HCT116 (cell line): ENCODE measurements at regions not wholly inside any gene's neighbourhood (a gene's known extent, or its start where the extent isn't known, plus 50 kb on each side); places are given as distances from the start of the nearest gene placed in this dataset.

ENCODE experiments used
- ATAC-seq: fragments of 200-7000 bp; cut with Tn5 transposase; 2 replicates; pipeline ENCODE4 v1.9.1; 2020; ENCODE audit warnings: mild to moderate bottlenecking, moderate library complexity
- BruUV-seq: library from RNA; stranded (reverse); fragments of 400-500 nt; replicated peaks from 2 replicates; lab custom pipeline; 2021; lab: Mats Ljungman, UMichigan
- CTCF ChIA-PET: fragments of 300-600 bp; sonication (Branson Sonifier 250); formaldehyde crosslinking; loops from one replicate; lab custom pipeline; 2021; ENCODE audit warnings: antibody characterized with exemption; lab: Charles Lee
- POLR2A ChIA-PET: fragments of 300-600, 350-600 bp; sonication (Branson Sonifier 250); formaldehyde crosslinking; loops from one replicate; lab custom pipeline; 2021; ENCODE audit warnings: antibody characterized with exemption; lab: Charles Lee
- RAD21 ChIA-PET, 2 experiments: fragments of 300-600 bp; sonication (Branson Sonifier 250); formaldehyde crosslinking; loops; one replicate each; lab custom pipeline; 2023; ENCODE audit warnings: low total read pairs in 2 of 2; ENCODE audit not compliant: uncharacterized antibody in 2 of 2, unreplicated experiment in 2 of 2, low non-redundant PET in 1 of 2; lab: Charles Lee
- DNase-seq: peaks from one replicate; pipeline ENCODE4 v3.0.0-alpha.2; 2010; ENCODE audit warnings: low read depth, low spot score
- H2AFZ ChIP-seq: fragments of 200-600 bp; shearing (Covaris generic), sonication (generic); 2 replicates; pipeline ENCODE4 v1.6.1; 2017; ENCODE audit warnings: low read depth, mixed run types, mixed read lengths, antibody characterized with exemption, low read length; ENCODE audit not compliant: poor library complexity, severe bottlenecking
- H3K27ac ChIP-seq: 2 replicates; pipeline ENCODE4 v1.5.1; 2012; ENCODE audit warnings: low read depth, low read length
- H3K27me3 ChIP-seq: fragments of 200-600 bp; sonication (generic); 2 replicates; pipeline ENCODE4 v1.6.1; 2016; ENCODE audit warnings: mixed run types, low read length, mixed read lengths; ENCODE audit not compliant: insufficient read depth
- H3K36me3 ChIP-seq, 2 experiments: fragments of 200-500 bp in 1 of 2; fragments of 200-600 bp in 1 of 2; sonication (Bioruptor generic) in 1 of 2; sonication (generic) in 1 of 2; 2 replicates each; pipeline versions ENCODE4 v1.5.1 to v1.6.1; 2014 to 2016; ENCODE audit warnings: low read length in 2 of 2, inconsistent platforms in 1 of 2, mixed read lengths in 1 of 2, mixed run types in 1 of 2; ENCODE audit not compliant: insufficient read depth in 2 of 2, control insufficient read depth in 1 of 2
- H3K4me1 ChIP-seq, 2 experiments: fragments of 200-600 bp in 1 of 2; sonication (generic) in 1 of 2; 2 replicates each; pipeline versions ENCODE4 v1.5.1 to v1.6.1; 2012 to 2017; ENCODE audit warnings: low read length in 2 of 2, inconsistent platforms in 1 of 2, mild to moderate bottlenecking in 1 of 2, mixed read lengths in 1 of 2, mixed run types in 1 of 2, moderate library complexity in 1 of 2; ENCODE audit not compliant: insufficient read depth in 2 of 2, control insufficient read depth in 1 of 2
- H3K4me2 ChIP-seq: fragments of 200-600 bp; sonication (generic); 2 replicates; pipeline ENCODE4 v1.6.1; 2017; ENCODE audit warnings: mixed run types, low read length, mixed read lengths
- H3K4me3 ChIP-seq, 2 experiments: fragments of 200-600 bp in 1 of 2; sonication (generic) in 1 of 2; replicated peaks in 1 of 2; 2 replicates each; pipeline ENCODE4 v1.5.1; 2011 to 2016; ENCODE audit warnings: low read length in 2 of 2, control low read depth in 1 of 2, low read depth in 1 of 2, mild to moderate bottlenecking in 1 of 2, mixed read lengths in 1 of 2, mixed run types in 1 of 2
- H3K79me2 ChIP-seq: fragments of 200-600 bp; sonication (generic); 2 replicates; pipeline ENCODE4 v1.6.1; 2017; ENCODE audit warnings: mild to moderate bottlenecking, mixed run types, low read length, moderate library complexity, mixed read lengths; ENCODE audit not compliant: insufficient read depth
- H3K9ac ChIP-seq: fragments of 200-600 bp; sonication (generic); 2 replicates; pipeline ENCODE4 v1.6.1; 2016; ENCODE audit warnings: low read length, mixed read lengths
- H3K9me2 ChIP-seq: fragments of 200-600 bp; sonication (generic), shearing (Covaris generic); 2 replicates; pipeline ENCODE4 v1.6.1; 2017; ENCODE audit warnings: mixed run types, mild to moderate bottlenecking, moderate library complexity; ENCODE audit not compliant: insufficient read depth
- H3K9me3 ChIP-seq, 2 experiments: fragments of 200-500 bp in 1 of 2; fragments of 200-600 bp in 1 of 2; sonication (Bioruptor generic) in 1 of 2; sonication (generic) in 1 of 2; 2 replicates each; pipeline ENCODE4 v1.6.1; 2014 to 2017; ENCODE audit warnings: low read length in 2 of 2, mixed read lengths in 2 of 2, inconsistent platforms in 1 of 2, low read depth in 1 of 2, mild to moderate bottlenecking in 1 of 2, mixed run types in 1 of 2, moderate library complexity in 1 of 2; ENCODE audit not compliant: control insufficient read depth in 1 of 2, insufficient read depth in 1 of 2
- H4K20me1 ChIP-seq: fragments of 200-600 bp; sonication (generic), shearing (Covaris generic); 2 replicates; pipeline ENCODE4 v1.6.1; 2017; ENCODE audit warnings: mixed run types, mild to moderate bottlenecking, moderate library complexity; ENCODE audit not compliant: insufficient read depth
- CBX3 ChIP-seq: IDR thresholded peaks from 2 replicates; pipeline ENCODE4 v1.6.1; 2012; ENCODE audit warnings: low read depth
- CEBPB ChIP-seq: IDR thresholded peaks from 2 replicates; pipeline ENCODE4 v1.6.1; 2012; ENCODE audit warnings: low read depth
- EGR1 ChIP-seq: IDR thresholded peaks from 2 replicates; pipeline ENCODE4 v1.6.1; 2012; ENCODE audit warnings: low read depth
- ELF1 ChIP-seq: IDR thresholded peaks from 2 replicates; pipeline ENCODE4 v1.6.1; 2012; ENCODE audit warnings: low read depth, borderline replicate concordance
- EZH2 ChIP-seq: fragments of 200-600 bp; sonication (generic); IDR thresholded peaks from 2 replicates; pipeline ENCODE4 v1.6.1; 2017; ENCODE audit warnings: antibody characterized with exemption, mixed run types
- FOSL1 ChIP-seq: IDR thresholded peaks from 2 replicates; pipeline ENCODE4 v1.6.1; 2012; ENCODE audit warnings: low read depth
- JUND ChIP-seq: IDR thresholded peaks from 2 replicates; pipeline ENCODE4 v1.6.1; 2012
- POLR2A ChIP-seq: IDR thresholded peaks from 2 replicates; pipeline ENCODE4 v1.7.0; 2011; ENCODE audit warnings: borderline replicate concordance; ENCODE audit not compliant: insufficient read depth, insufficient read length; ENCODE audit errors: extremely low read depth
- POLR2AphosphoS5 ChIP-seq: IDR thresholded peaks from 2 replicates; pipeline ENCODE4 v1.6.1; 2011; ENCODE audit warnings: mild to moderate bottlenecking, low read depth, low read length, moderate library complexity
- RAD21 ChIP-seq: IDR thresholded peaks from 2 replicates; pipeline ENCODE4 v1.6.1; 2012; ENCODE audit warnings: low read depth, mild to moderate bottlenecking
- SIN3A ChIP-seq: IDR thresholded peaks from 2 replicates; pipeline ENCODE4 v1.6.1; 2012; ENCODE audit warnings: low read depth
- SP1 ChIP-seq: IDR thresholded peaks from 2 replicates; pipeline ENCODE4 v1.6.1; 2012; ENCODE audit warnings: low read depth
- SRF ChIP-seq: IDR thresholded peaks from 2 replicates; pipeline ENCODE4 v1.6.1; 2012; ENCODE audit warnings: low read depth
- YY1 ChIP-seq: IDR thresholded peaks from 2 replicates; pipeline ENCODE4 v1.6.1; 2011; ENCODE audit warnings: low read length, low read depth, moderate library complexity, mild to moderate bottlenecking; ENCODE audit not compliant: insufficient replicate concordance; ENCODE audit errors: extremely low read depth
- ZFX ChIP-seq: fragments of 450-650 bp; IDR thresholded peaks from 2 replicates; pipeline ENCODE4 v1.6.1; 2017
- ZNF274 ChIP-seq: fragments of 200-500 bp; sonication (Bioruptor generic); IDR thresholded peaks from 2 replicates; pipeline ENCODE4 v1.6.1; 2014; ENCODE audit warnings: mild to moderate bottlenecking, low read depth, low read length, inconsistent platforms
- intact Hi-C: fragments of 100-400 bp; cut with micrococcal nuclease; formaldehyde crosslinking; loops from 2 replicates; pipeline ENCODE4 v1.10.0; 2022
- TF ChIP-seq, protein P1 (sequence below): IDR thresholded peaks from 2 replicates; pipeline ENCODE4 v1.6.1; 2012; ENCODE audit warnings: low read depth
- TF ChIP-seq, protein P2 (sequence below): IDR thresholded peaks from 2 replicates; pipeline ENCODE4 v1.6.1; 2012

GRCh38 chr2:226115102-226115831 is 684.4 kb downstream of the IRS1 start (continued):
- TF ChIP-seq, protein P1, sequence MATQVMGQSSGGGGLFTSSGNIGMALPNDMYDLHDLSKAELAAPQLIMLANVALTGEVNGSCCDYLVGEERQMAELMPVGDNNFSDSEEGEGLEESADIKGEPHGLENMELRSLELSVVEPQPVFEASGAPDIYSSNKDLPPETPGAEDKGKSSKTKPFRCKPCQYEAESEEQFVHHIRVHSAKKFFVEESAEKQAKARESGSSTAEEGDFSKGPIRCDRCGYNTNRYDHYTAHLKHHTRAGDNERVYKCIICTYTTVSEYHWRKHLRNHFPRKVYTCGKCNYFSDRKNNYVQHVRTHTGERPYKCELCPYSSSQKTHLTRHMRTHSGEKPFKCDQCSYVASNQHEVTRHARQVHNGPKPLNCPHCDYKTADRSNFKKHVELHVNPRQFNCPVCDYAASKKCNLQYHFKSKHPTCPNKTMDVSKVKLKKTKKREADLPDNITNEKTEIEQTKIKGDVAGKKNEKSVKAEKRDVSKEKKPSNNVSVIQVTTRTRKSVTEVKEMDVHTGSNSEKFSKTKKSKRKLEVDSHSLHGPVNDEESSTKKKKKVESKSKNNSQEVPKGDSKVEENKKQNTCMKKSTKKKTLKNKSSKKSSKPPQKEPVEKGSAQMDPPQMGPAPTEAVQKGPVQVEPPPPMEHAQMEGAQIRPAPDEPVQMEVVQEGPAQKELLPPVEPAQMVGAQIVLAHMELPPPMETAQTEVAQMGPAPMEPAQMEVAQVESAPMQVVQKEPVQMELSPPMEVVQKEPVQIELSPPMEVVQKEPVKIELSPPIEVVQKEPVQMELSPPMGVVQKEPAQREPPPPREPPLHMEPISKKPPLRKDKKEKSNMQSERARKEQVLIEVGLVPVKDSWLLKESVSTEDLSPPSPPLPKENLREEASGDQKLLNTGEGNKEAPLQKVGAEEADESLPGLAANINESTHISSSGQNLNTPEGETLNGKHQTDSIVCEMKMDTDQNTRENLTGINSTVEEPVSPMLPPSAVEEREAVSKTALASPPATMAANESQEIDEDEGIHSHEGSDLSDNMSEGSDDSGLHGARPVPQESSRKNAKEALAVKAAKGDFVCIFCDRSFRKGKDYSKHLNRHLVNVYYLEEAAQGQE = no peak
- TF ChIP-seq POLR2A = no peak
- TF ChIP-seq CEBPB = peak; percentile 97

- H2AFZ ChIP-seq = no peak overlapping the region
- DNase-seq (peak; percentile 69), ATAC-seq (peak; percentile 48)
- no peak overlapping the region for H3K4me3 ChIP-seq
- H3K9ac ChIP-seq = peak overlapping the region; percentile 61
- CTCF ChIA-PET = interaction anchor here (0.6 kb wide), 1 partner anchor 449 kb away, joined by 3 read pairs; no protein-coding TSS in a partner anchor
- H3K9me3 ChIP-seq = no peaks in the 10 kb centered on the region
- POLR2A ChIA-PET = interaction anchor here (0.6 to 2.0 kb wide), 10 partner anchors 19 to 545 kb away, joined by 3 to 11 read pairs (median 4); no protein-coding TSS in a partner anchor
- H4K20me1 ChIP-seq = no peaks in the 10 kb centered on the region
- no TSS peak for BruUV-seq
- H3K4me1 ChIP-seq = peaks cover 53 to 61% of the 10 kb centered on the region in 2 experiments
- intact Hi-C loops = loop anchor here (1.0 to 2.0 kb wide), 6 partner anchors 70 to 870 kb away; no protein-coding TSS in a partner anchor
- RAD21 ChIA-PET = interaction anchor here in 1 of 2 experiments (1.0 kb wide), 1 partner anchor 688 kb away, joined by 3 read pairs; no protein-coding TSS in a partner anchor
- H3K79me2 ChIP-seq = peaks cover 19% of the 10 kb centered on the region
- H3K27ac ChIP-seq = peak overlapping the region; percentile 95
- no peaks in the 10 kb centered on the region for H3K9me2 ChIP-seq
- peak overlapping the region; percentile 50 for H3K4me2 ChIP-seq
- H3K36me3 ChIP-seq = 0 out of 4 replicates have a peak, but pooled peaks cover 0 to 4% of the 10 kb centered on the region in 2 experiments
- H3K27me3 ChIP-seq = no peaks in the 10 kb centered on the region
- 0 out of 2 replicates have a peak, but pooled peaks have one; percentile 8 for TF ChIP-seq CBX3
- no peak for TF ChIP-seq CEBPB
- no peak for TF ChIP-seq SIN3A
- TF ChIP-seq, protein P1 = no peak
- no peak for TF ChIP-seq EZH2
- TF ChIP-seq YY1 = no peak
- TF ChIP-seq JUND = no peak
- peak; percentile 39 for TF ChIP-seq POLR2A
- no peak for TF ChIP-seq SRF
- no peak for TF ChIP-seq ZFX
- TF ChIP-seq ELF1 = no peak
- peak; percentile 11; the same call in 1 of the 2 replicates for TF ChIP-seq SP1
- TF ChIP-seq, protein P2, sequence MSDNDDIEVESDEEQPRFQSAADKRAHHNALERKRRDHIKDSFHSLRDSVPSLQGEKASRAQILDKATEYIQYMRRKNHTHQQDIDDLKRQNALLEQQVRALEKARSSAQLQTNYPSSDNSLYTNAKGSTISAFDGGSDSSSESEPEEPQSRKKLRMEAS = peak; percentile 64
- peak; percentile 49; the same call in 1 of the 2 replicates for TF ChIP-seq POLR2AphosphoS5
- TF ChIP-seq FOSL1 = no peak
- TF ChIP-seq ZNF274 = no peak
- TF ChIP-seq EGR1 = no peak
- peak; percentile 63 for TF ChIP-seq RAD21
Measured at GRCh38 chr2:226114436-226114835, 685.2 kb downstream of the IRS1 start.
